ENCODE measurements at regions not wholly inside any gene's neighbourhood (a gene's known extent, or its start where the extent isn't known, plus 50 kb on each side); places are given as distances from the start of the nearest gene placed in this dataset.
A peak's percentile ranks its signal among the peaks of the same experiment; 100 is the strongest.
"Not testable (repeated sequence)": the region's sequence is repeated elsewhere in the genome, so short reads cannot be mapped to it uniquely, and the experiment has no call there.

- no peak for DNase-seq
- intact Hi-C loops (cut with DNase I), result no loop called here
Measured at GRCh38 chr5:126284977-126285696, 138.1 kb upstream of the GRAMD2B start.

GRCh38 chr5:126296121-126296520 lies 127.1 kb upstream of the GRAMD2B start:
- DNase-seq; intact Hi-C loops (cut with DNase I): not testable (repeated sequence)

- intact Hi-C loops (cut with DNase I), result no loop called here
Measured at GRCh38 chr5:126300293-126300692, 122.9 kb upstream of the GRAMD2B start.

GRCh38 chr5:126301056-126301455 lies 122.2 kb upstream of the GRAMD2B start:
- DNase-seq, result no peak
- intact Hi-C loops (cut with DNase I), result no loop called here

More at GRCh38 chr5:126300293-126300692, 122.9 kb upstream of the GRAMD2B start:
- no peak for DNase-seq

- DNase-seq, result no peak
- intact Hi-C loops (cut with DNase I), result no loop called here
Measured at GRCh38 chr5:126309860-126310259, 113.3 kb upstream of the GRAMD2B start.

- DNase-seq, result no peak
- intact Hi-C loops (cut with DNase I), result no loop called here
Measured at GRCh38 chr5:126311766-126312165, 111.4 kb upstream of the GRAMD2B start.

GRCh38 chr5:126315341-126315740 lies 107.9 kb upstream of the GRAMD2B start:
- DNase-seq, result no peak
- intact Hi-C loops (cut with DNase I), result no loop called here

- DNase-seq, result no peak
- intact Hi-C loops (cut with DNase I), result no loop called here
Measured at GRCh38 chr5:126332326-126332725, 90.9 kb upstream of the GRAMD2B start.

- DNase-seq, result no peak
- intact Hi-C loops (cut with DNase I), result loop anchor here (5.0 kb wide), 2 partner anchors 203 to 268 kb away; partner anchors contain the start of gene PHAX
Measured at GRCh38 chr5:126334760-126335159, 88.4 kb upstream of the GRAMD2B start.

GRCh38 chr5:126335886-126336285 lies 87.3 kb upstream of the GRAMD2B start:
- intact Hi-C loops (cut with DNase I), result loop anchor here (5.0 kb wide), 2 partner anchors 201 to 266 kb away; partner anchors contain the start of gene PHAX
- DNase-seq, result no peak

- intact Hi-C loops (cut with DNase I), result loop anchor here (5.0 kb wide), 2 partner anchors 199 to 264 kb away; partner anchors contain the start of gene PHAX
Measured at GRCh38 chr5:126338635-126339034, 84.6 kb upstream of the GRAMD2B start.

GRCh38 chr5:126339215-126339805 lies 83.9 kb upstream of the GRAMD2B start:
- intact Hi-C loops (cut with DNase I), result loop anchor here (5.0 kb wide), 2 partner anchors 198 to 263 kb away; partner anchors contain the start of gene PHAX

More at GRCh38 chr5:126338635-126339034, 84.6 kb upstream of the GRAMD2B start:
- DNase-seq, result peak in 1 of 10 donors; percentile 54

GRCh38 chr5:126341906-126342630 lies 81.1 kb upstream of the GRAMD2B start:
- DNase-seq, result no peak
- intact Hi-C loops (cut with DNase I), result no loop called here

More at GRCh38 chr5:126339215-126339805, 83.9 kb upstream of the GRAMD2B start:
- peak in 3 of 10 donors; percentile 9 to 42 (median 13) for DNase-seq

GRCh38 chr5:126348855-126349635 lies 74.2 kb upstream of the GRAMD2B start:
- intact Hi-C loops (cut with DNase I), result no loop called here
- DNase-seq, result no peak

GRCh38 chr5:126351153-126351552 lies 72.1 kb upstream of the GRAMD2B start:
- DNase-seq, result no peak
- intact Hi-C loops (cut with DNase I), result loop anchor here (5.0 to 10.0 kb wide), 3 partner anchors 64 to 246 kb away; partner anchors contain the start of gene ALDH7A1

GRCh38 chr5:126354012-126354857 lies 69.0 kb upstream of the GRAMD2B start:
- intact Hi-C loops (cut with DNase I), result loop anchor here (1.0 to 10.0 kb wide), 4 partner anchors 61 to 243 kb away; partner anchors contain the start of gene ALDH7A1
- DNase-seq, result no peak

GRCh38 chr5:126354858-126355731 lies 68.1 kb upstream of the GRAMD2B start:
- intact Hi-C loops (cut with DNase I), result loop anchor here (1.0 to 10.0 kb wide), 4 partner anchors 60 to 242 kb away; partner anchors contain the start of gene ALDH7A1
- DNase-seq, result no peak

- no peak for DNase-seq
- intact Hi-C loops (cut with DNase I), result loop anchor here (10.0 kb wide), 1 partner anchor 59 kb away; no protein-coding TSS in a partner anchor
Measured at GRCh38 chr5:126355940-126356339, 67.3 kb upstream of the GRAMD2B start.

Measured in posterior cingulate gyrus (tissue), 11 donors.